ENCODE measurements at regions not wholly inside any gene's neighbourhood (a gene's known extent, or its start where the extent isn't known, plus 50 kb on each side); places are given as distances from the start of the nearest gene placed in this dataset.

GRCh38 chr5:2658881-2659470, 92.5 kb downstream of the IRX2 start:
- Histone ChIP-seq H4K20me1 (replicated peaks; ENCODE audit: control insufficient read depth, extremely low read depth, insufficient read depth, low read length) (no peaks in the 10 kb centered on the region), H3K9ac (replicated peaks; ENCODE audit: extremely low read depth, insufficient read depth, low read length) (no peak overlapping the region), H3K9me1 (replicated peaks; ENCODE audit: control insufficient read depth, extremely low read depth, insufficient read depth, low read length) (no peaks in the 10 kb centered on the region), H3K9me3 (replicated peaks; ENCODE audit: control insufficient read depth, insufficient read depth, low read length) (no peaks in the 10 kb centered on the region), H3K4me1 (ENCODE audit: control insufficient read depth, extremely low read depth, insufficient read depth, low read length) (no peaks in the 10 kb centered on the region), H3K4me2 (ENCODE audit: insufficient read depth, low read length) (no peak overlapping the region), H3K36me3 (ENCODE audit: control insufficient read depth in 2 of 2, extremely low read depth in 1 of 2, insufficient read depth in 2 of 2, low read length in 2 of 2) (no peaks in the 10 kb centered on the region), H3K27ac (ENCODE audit: insufficient read depth, low read depth, low read length) (no peak overlapping the region), H2AFZ (ENCODE audit: low read depth, low read length) (no peak overlapping the region), H3K27me3 (ENCODE audit: control insufficient read depth in 2 of 2, insufficient read depth in 2 of 2, low read length in 2 of 2) (no peaks in the 10 kb centered on the region), H3K79me2 (ENCODE audit: control insufficient read depth, insufficient read depth, low read length) (no peaks in the 10 kb centered on the region), H3K4me3 (replicated peaks in 1 of 3; ENCODE audit: insufficient read depth in 1 of 3, low read depth in 1 of 3, low read length in 3 of 3) (no peak overlapping the region)
- dilution Hi-C loops (cut with MboI; ENCODE audit: extremely low pct_ligation_motif_present, low sequenced_read_pairs) (no loop called here), intact Hi-C loops (cut with micrococcal nuclease) (no loop called here)
- ChIA-PET POLR2A (no interaction called here), CTCF (no interaction called here)
- BruUV-seq (replicated peaks) = no TSS peak
- FAIRE-seq (no peak), DNase-seq (ENCODE audit: low read depth, low spot score) (no peak)
- TF ChIP-seq MYC (IDR thresholded peaks at IDR 0.05; ENCODE audit: low read depth, low read length) = no peak
- TF ChIP-seq EZH2 (IDR thresholded peaks at IDR 0.05; ENCODE audit: borderline replicate concordance, low read depth, low read length, severe bottlenecking) = no peak
- no peak for TF ChIP-seq FOS (IDR thresholded peaks at IDR 0.05; ENCODE audit: borderline replicate concordance, insufficient read depth, low read length)
- TF ChIP-seq MAX (IDR thresholded peaks at IDR 0.05; ENCODE audit: insufficient read depth, insufficient read length) = no peak
- no peak for TF ChIP-seq CTCF (IDR thresholded peaks at IDR 0.05; ENCODE audit: extremely low read depth in 1 of 2, insufficient read depth in 1 of 2, low read depth in 1 of 2, low read length in 2 of 2)
- TF ChIP-seq POLR2A (IDR thresholded peaks at IDR 0.05; ENCODE audit: low read depth, low read length) = no peak
- no peak for TF ChIP-seq JUN (IDR thresholded peaks at IDR 0.05; ENCODE audit: borderline replicate concordance, insufficient read depth, insufficient read length, low read depth)
- no peak for TF ChIP-seq GATA2 (IDR thresholded peaks at IDR 0.05; ENCODE audit: insufficient read depth, insufficient read length, low read depth, low read length)
- no peak for TF ChIP-seq POLR2AphosphoS5 (IDR thresholded peaks at IDR 0.05; ENCODE audit: insufficient read depth, low read depth, low read length)

Measured in endothelial cell of umbilical vein (primary cell).